OCI-LY1 (cell line): ENCODE measurements at regions not wholly inside any gene's neighbourhood (a gene's known extent, or its start where the extent isn't known, plus 50 kb on each side); places are given as distances from the start of the nearest gene placed in this dataset.

Experiments used
- CTCF ChIP-seq: fragments of 200-600 bp; sonication (generic), shearing (Covaris generic); IDR thresholded peaks from 2 replicates; pipeline ENCODE4 v1.5.1; 2017; ENCODE audit warnings: mild to moderate bottlenecking, antibody characterized with exemption, low read length, moderate library complexity, mixed read lengths
- EZH2 ChIP-seq: fragments of 200-600 bp; sonication (generic), shearing (Covaris generic); IDR thresholded peaks from 2 replicates; pipeline ENCODE4 v1.8.0; 2017; ENCODE audit warnings: borderline replicate concordance, mixed run types, mild to moderate bottlenecking, antibody characterized with exemption, low read length, moderate library complexity, mixed read lengths

GRCh38 chr3:107461721-107462120, 61.0 kb upstream of the BBX start:
- TF ChIP-seq CTCF: no peak
- TF ChIP-seq EZH2: no peak
